ENCODE measurements at regions not wholly inside any gene's neighbourhood (a gene's known extent, or its start where the extent isn't known, plus 50 kb on each side); places are given as distances from the start of the nearest gene placed in this dataset.

GRCh38 chr14:71526388-71526787 lies 405.8 kb upstream of the RGS6 start:
- no peak for TF ChIP-seq CTCF (IDR thresholded peaks at IDR 0.05 in 4 of 5, conservative IDR thresholded peaks at IDR 0.05 in 1 of 5)
- TF ChIP-seq POLR2A (IDR thresholded peaks at IDR 0.05): no peak

Data from gastrocnemius medialis (tissue), 4 donors.